Smooth muscle cell (in vitro differentiated cells): ENCODE measurements at regions not wholly inside any gene's neighbourhood (a gene's known extent, or its start where the extent isn't known, plus 50 kb on each side); places are given as distances from the start of the nearest gene placed in this dataset.
A peak's percentile ranks its signal among the peaks of the same experiment; 100 is the strongest.

Experiments
- DNase-seq: peaks from one replicate; lab custom pipeline; 2025; ENCODE audit not compliant: unreplicated experiment; lab: John Stamatoyannopoulos, UW
- H2AFZ ChIP-seq: fragments of 200-600 bp; sonication (generic); 2 replicates; pipeline ENCODE4 v1.6.0; 2016; ENCODE audit warnings: antibody characterized with exemption, low read depth, mild to moderate bottlenecking
- H3F3A ChIP-seq: fragments of 200-600 bp; sonication (generic); 2 replicates; pipeline ENCODE4 v1.6.0; 2017; ENCODE audit warnings: antibody characterized with exemption, low read depth
- H3K27ac ChIP-seq: fragments of 200-600 bp; sonication (generic); 2 replicates; pipeline ENCODE4 v1.5.1; 2016; ENCODE audit warnings: low read depth, mild to moderate bottlenecking
- H3K27me3 ChIP-seq: fragments of 200-600 bp; sonication (generic); 2 replicates; pipeline ENCODE4 v1.6.1; 2016; ENCODE audit warnings: low read depth, mild to moderate bottlenecking
- H3K36me3 ChIP-seq: fragments of 200-600 bp; sonication (generic); 2 replicates; pipeline ENCODE4 v1.5.1; 2016; ENCODE audit warnings: low read depth
- H3K4me1 ChIP-seq: fragments of 200-600 bp; sonication (generic); 2 replicates; pipeline ENCODE4 v1.5.1; 2016; ENCODE audit warnings: low read depth
- H3K4me2 ChIP-seq: fragments of 200-600 bp; sonication (generic); 2 replicates; pipeline ENCODE4 v1.6.0; 2016; ENCODE audit warnings: mild to moderate bottlenecking
- H3K4me3 ChIP-seq: fragments of 200-600 bp; sonication (generic); 2 replicates; pipeline ENCODE4 v1.5.1; 2016; ENCODE audit warnings: mild to moderate bottlenecking
- H3K79me2 ChIP-seq: fragments of 200-600 bp; sonication (generic); 2 replicates; pipeline ENCODE4 v1.6.0; 2016; ENCODE audit warnings: low read depth, mild to moderate bottlenecking
- H3K9ac ChIP-seq: fragments of 200-600 bp; sonication (generic); 2 replicates; pipeline ENCODE4 v1.6.0; 2016; ENCODE audit warnings: low read depth
- H3K9me3 ChIP-seq: fragments of 200-600 bp; sonication (generic); replicated peaks from 2 replicates; pipeline ENCODE4 v1.5.1; 2016; ENCODE audit warnings: low read depth
- H4K20me1 ChIP-seq: fragments of 200-600 bp; sonication (generic); 2 replicates; pipeline ENCODE4 v1.6.0; 2016; ENCODE audit warnings: low read depth
- WGBS: methylation state at CpG from one replicate; pipeline ENCODE4 v1.1.7; 2016; ENCODE audit warnings: low lambda C conversion rate; 5-methylcytosine and 5-hydroxymethylcytosine counted together
- TF ChIP-seq, protein P1 (sequence below): fragments of 200-600 bp; sonication (generic); IDR thresholded peaks from 2 replicates; pipeline ENCODE4 v1.5.1; 2017; ENCODE audit warnings: borderline replicate concordance, mild to moderate bottlenecking, antibody characterized with exemption; ENCODE audit not compliant: insufficient read depth, poor library complexity, severe bottlenecking

DNA sequence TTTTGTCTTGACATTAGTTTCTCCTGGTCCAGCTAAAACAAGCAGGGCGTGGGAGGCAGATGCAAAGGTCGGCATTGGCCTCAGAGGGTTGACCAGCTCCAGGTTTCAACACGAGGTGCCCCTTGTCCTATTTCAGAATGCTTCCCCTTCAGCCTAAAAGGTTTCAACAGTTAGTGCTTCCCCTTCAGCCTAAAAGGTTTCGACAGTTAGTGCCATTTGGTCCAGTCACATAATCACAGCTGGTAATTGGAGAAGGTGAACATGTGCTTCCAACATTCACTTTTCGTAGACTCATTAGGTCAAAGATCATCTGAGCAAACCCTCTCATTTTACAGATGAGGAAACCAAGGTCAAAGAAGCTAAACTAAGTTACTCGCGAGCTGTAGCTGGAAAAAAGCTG lies 270.3 kb upstream of the MAP3K1 start:
- Histone ChIP-seq H3K4me1 (no peaks in the 10 kb centered on the region), H3K4me2 (no peak overlapping the region), H3K36me3 (no peaks in the 10 kb centered on the region), H3K79me2 (no peaks in the 10 kb centered on the region), H3K27me3 (no peaks in the 10 kb centered on the region), H4K20me1 (no peaks in the 10 kb centered on the region), H3K27ac (no peak overlapping the region), H3K9ac (no peak overlapping the region), H3K4me3 (no peak overlapping the region), H3F3A (no peaks in the 10 kb centered on the region), H3K9me3 (no peaks in the 10 kb centered on the region), H2AFZ (no peak overlapping the region)
- DNase-seq, result no peak
- WGBS, result 92% methylated on average over 7 of the region's 7 CpGs
- TF ChIP-seq, protein P1, sequence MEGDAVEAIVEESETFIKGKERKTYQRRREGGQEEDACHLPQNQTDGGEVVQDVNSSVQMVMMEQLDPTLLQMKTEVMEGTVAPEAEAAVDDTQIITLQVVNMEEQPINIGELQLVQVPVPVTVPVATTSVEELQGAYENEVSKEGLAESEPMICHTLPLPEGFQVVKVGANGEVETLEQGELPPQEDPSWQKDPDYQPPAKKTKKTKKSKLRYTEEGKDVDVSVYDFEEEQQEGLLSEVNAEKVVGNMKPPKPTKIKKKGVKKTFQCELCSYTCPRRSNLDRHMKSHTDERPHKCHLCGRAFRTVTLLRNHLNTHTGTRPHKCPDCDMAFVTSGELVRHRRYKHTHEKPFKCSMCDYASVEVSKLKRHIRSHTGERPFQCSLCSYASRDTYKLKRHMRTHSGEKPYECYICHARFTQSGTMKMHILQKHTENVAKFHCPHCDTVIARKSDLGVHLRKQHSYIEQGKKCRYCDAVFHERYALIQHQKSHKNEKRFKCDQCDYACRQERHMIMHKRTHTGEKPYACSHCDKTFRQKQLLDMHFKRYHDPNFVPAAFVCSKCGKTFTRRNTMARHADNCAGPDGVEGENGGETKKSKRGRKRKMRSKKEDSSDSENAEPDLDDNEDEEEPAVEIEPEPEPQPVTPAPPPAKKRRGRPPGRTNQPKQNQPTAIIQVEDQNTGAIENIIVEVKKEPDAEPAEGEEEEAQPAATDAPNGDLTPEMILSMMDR, result no peak

DNA sequence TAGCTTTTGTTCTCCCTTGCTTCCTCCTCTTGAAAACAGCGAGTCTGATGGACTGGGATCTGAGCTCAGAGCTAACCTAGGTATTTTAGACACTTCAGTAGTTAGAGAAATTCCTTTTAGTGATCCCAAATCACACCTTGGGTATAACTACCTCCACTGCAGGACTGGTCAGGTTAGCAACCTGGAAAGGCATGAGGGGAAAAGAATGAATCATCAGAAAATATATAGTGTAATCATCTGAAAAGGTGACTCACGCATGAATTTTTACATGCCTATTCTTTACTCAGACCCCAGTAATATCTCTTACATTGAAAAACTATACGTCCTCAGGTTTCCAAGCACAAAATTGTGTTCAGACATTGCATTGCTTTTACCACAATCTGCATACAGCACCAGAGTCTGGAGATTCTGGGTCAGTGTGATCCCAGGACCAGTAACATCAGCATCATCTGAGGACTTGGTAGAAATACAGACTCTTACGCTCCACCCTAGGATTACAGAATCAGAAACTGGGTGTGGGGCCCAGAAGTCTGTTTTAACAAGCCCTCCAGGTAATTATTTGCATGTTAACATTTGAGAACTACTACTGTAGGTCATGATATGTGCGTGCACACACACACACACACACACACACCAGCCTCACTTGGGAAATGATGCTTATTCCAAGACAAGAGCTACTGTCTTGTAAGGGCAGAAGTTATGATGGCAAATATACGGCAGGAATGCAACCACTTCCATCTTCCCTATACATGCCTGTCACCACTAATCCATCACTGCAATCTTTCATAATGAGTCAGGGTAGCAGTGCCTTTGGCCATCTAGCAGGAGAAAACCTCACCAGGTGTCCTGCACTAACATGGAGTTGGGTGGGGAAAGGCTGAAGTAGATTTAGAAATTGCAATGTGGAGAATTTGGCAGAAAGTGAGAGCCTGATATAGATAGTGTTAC lies 271.6 kb upstream of the MAP3K1 start:
- no peak overlapping the region for H3K4me3 ChIP-seq
- H3K4me2 ChIP-seq, result peak overlapping the region; percentile 36
- WGBS, result 73% methylated on average over 6 of the region's 6 CpGs
- TF ChIP-seq, protein P1, result no peak
- no peak for DNase-seq
- H3K27me3 ChIP-seq, result no peaks in the 10 kb centered on the region
- H3K4me1 ChIP-seq, result no peaks in the 10 kb centered on the region
- no peaks in the 10 kb centered on the region for H3K79me2 ChIP-seq
- H3K27ac ChIP-seq, result peak overlapping the region; percentile 87
- H4K20me1 ChIP-seq, result no peaks in the 10 kb centered on the region
- no peak overlapping the region for H2AFZ ChIP-seq
- H3K36me3 ChIP-seq, result no peaks in the 10 kb centered on the region
- peak overlapping the region; percentile 33 for H3K9ac ChIP-seq
- no peaks in the 10 kb centered on the region for H3F3A ChIP-seq
- H3K9me3 ChIP-seq, result no peaks in the 10 kb centered on the region

DNA sequence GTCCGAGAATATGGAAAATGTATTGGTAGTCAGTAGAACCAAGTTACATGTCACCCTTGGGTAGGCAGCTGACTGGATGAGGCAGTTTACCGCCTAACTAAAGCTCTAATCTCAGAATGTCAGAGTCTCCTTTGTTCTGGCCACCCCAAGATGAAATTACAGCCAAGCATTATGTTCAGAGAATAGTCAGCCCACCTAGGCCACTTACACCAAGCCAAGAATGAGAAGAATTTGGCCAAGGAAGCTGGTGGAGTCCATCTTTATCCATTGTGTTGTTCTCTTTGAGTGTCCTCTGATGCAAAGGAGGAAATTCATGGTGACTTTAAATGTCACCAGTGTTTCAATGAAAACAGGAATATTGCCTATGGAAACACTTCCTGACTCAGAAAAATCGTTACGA lies 275.1 kb upstream of the MAP3K1 start:
- DNase-seq, result no peak
- Histone ChIP-seq H3K4me1 (no peaks in the 10 kb centered on the region), H3K9me3 (no peaks in the 10 kb centered on the region), H3K27me3 (no peaks in the 10 kb centered on the region), H4K20me1 (no peaks in the 10 kb centered on the region), H2AFZ (no peak overlapping the region), H3F3A (no peaks in the 10 kb centered on the region), H3K9ac (no peak overlapping the region), H3K79me2 (no peaks in the 10 kb centered on the region), H3K4me3 (no peak overlapping the region), H3K27ac (no peak overlapping the region), H3K4me2 (no peak overlapping the region), H3K36me3 (no peaks in the 10 kb centered on the region)
- 92% methylated on average over 4 of the region's 4 CpGs for WGBS
- TF ChIP-seq, protein P1, result no peak
